ENCODE measurements at regions not wholly inside any gene's neighbourhood (a gene's known extent, or its start where the extent isn't known, plus 50 kb on each side); places are given as distances from the start of the nearest gene placed in this dataset.

GRCh38 chr9:100673249-100673648 is 95.4 kb downstream of the CAVIN4 start:
- no peak overlapping the region for H3K4me3 ChIP-seq (ENCODE audit: control insufficient read depth, low read depth, low read length)
- DNase-seq (ENCODE audit: low read depth): no peak
- TF ChIP-seq CTCF (conservative IDR thresholded peaks at IDR 0.05; ENCODE audit: control insufficient read depth, insufficient read depth, low read depth, low read length): no peak

- DNase-seq (ENCODE audit: low read depth): no peak
- TF ChIP-seq CTCF (conservative IDR thresholded peaks at IDR 0.05; ENCODE audit: control insufficient read depth, insufficient read depth, low read depth, low read length): no peak
- H3K4me3 ChIP-seq (ENCODE audit: control insufficient read depth, low read depth, low read length): no peak overlapping the region
Observed at GRCh38 chr9:100674419-100675122, 96.7 kb downstream of the CAVIN4 start.

- no peak for TF ChIP-seq CTCF (conservative IDR thresholded peaks at IDR 0.05; ENCODE audit: control insufficient read depth, insufficient read depth, low read depth, low read length)
- no peak overlapping the region for H3K4me3 ChIP-seq (ENCODE audit: control insufficient read depth, low read depth, low read length)
- DNase-seq (ENCODE audit: low read depth): no peak
Observed at GRCh38 chr9:100679834-100680233, 102.0 kb downstream of the CAVIN4 start.

- no peak for DNase-seq (ENCODE audit: low read depth)
- TF ChIP-seq CTCF (conservative IDR thresholded peaks at IDR 0.05; ENCODE audit: control insufficient read depth, insufficient read depth, low read depth, low read length): no peak
- H3K4me3 ChIP-seq (ENCODE audit: control insufficient read depth, low read depth, low read length): no peak overlapping the region
Observed at GRCh38 chr9:100686420-100686819, 108.5 kb downstream of the CAVIN4 start.

- no peak for DNase-seq (ENCODE audit: low read depth)
- H3K4me3 ChIP-seq (ENCODE audit: control insufficient read depth, low read depth, low read length): no peak overlapping the region
- TF ChIP-seq CTCF (conservative IDR thresholded peaks at IDR 0.05; ENCODE audit: control insufficient read depth, insufficient read depth, low read depth, low read length): no peak
Observed at GRCh38 chr9:100689635-100690034, 111.8 kb downstream of the CAVIN4 start.

GRCh38 chr9:100690438-100690837 is 112.6 kb downstream of the CAVIN4 start:
- TF ChIP-seq CTCF (conservative IDR thresholded peaks at IDR 0.05; ENCODE audit: control insufficient read depth, insufficient read depth, low read depth, low read length): no peak
- H3K4me3 ChIP-seq (ENCODE audit: control insufficient read depth, low read depth, low read length): no peak overlapping the region
- DNase-seq (ENCODE audit: low read depth): no peak

- TF ChIP-seq CTCF (conservative IDR thresholded peaks at IDR 0.05; ENCODE audit: control insufficient read depth, insufficient read depth, low read depth, low read length): no peak
- no peak overlapping the region for H3K4me3 ChIP-seq (ENCODE audit: control insufficient read depth, low read depth, low read length)
- no peak for DNase-seq (ENCODE audit: low read depth)
Observed at GRCh38 chr9:100697339-100697738, 119.5 kb downstream of the CAVIN4 start.
